ENCODE measurements at regions not wholly inside any gene's neighbourhood (a gene's known extent, or its start where the extent isn't known, plus 50 kb on each side); places are given as distances from the start of the nearest gene placed in this dataset.

DNA sequence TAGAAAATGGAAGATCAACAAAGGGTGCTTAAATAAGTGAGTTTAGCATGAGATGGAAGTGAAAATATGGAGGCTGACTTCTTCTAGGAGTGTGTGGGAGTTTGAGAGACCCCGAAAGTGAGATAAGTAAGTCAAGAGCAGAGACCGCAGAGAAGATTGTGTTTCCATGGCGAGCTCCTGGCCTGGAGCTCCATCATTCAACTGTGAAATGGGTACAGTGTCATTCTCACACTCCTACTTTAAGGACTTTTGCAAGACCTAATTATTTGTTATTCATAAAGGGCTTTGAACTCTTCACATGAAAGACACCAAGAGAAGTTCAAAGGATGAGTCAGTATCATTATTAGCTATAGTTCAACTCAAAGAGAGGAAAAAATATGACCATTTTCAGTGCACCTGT, 134.2 kb upstream of the PIK3C3 start:
- TF ChIP-seq, protein P1, sequence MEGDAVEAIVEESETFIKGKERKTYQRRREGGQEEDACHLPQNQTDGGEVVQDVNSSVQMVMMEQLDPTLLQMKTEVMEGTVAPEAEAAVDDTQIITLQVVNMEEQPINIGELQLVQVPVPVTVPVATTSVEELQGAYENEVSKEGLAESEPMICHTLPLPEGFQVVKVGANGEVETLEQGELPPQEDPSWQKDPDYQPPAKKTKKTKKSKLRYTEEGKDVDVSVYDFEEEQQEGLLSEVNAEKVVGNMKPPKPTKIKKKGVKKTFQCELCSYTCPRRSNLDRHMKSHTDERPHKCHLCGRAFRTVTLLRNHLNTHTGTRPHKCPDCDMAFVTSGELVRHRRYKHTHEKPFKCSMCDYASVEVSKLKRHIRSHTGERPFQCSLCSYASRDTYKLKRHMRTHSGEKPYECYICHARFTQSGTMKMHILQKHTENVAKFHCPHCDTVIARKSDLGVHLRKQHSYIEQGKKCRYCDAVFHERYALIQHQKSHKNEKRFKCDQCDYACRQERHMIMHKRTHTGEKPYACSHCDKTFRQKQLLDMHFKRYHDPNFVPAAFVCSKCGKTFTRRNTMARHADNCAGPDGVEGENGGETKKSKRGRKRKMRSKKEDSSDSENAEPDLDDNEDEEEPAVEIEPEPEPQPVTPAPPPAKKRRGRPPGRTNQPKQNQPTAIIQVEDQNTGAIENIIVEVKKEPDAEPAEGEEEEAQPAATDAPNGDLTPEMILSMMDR (IDR thresholded peaks at IDR 0.05), result no peak
- TF ChIP-seq POLR2A (IDR thresholded peaks at IDR 0.05) (no peak), EP300 (IDR thresholded peaks at IDR 0.05) (no peak)
